GM23338 (cell line): ENCODE measurements at regions not wholly inside any gene's neighbourhood (a gene's known extent, or its start where the extent isn't known, plus 50 kb on each side); places are given as distances from the start of the nearest gene placed in this dataset.

Source experiments
- ATAC-seq: fragments of 200-7000 bp; cut with Tn5 transposase; 3 replicates; pipeline ENCODE4 v1.9.1; 2020
- DNase-seq: peaks from one replicate; pipeline ENCODE4 v3.0.0-alpha.2; 2015; ENCODE audit warnings: low spot score
- H2AFZ ChIP-seq: fragments of 200-600 bp; sonication (generic); 2 replicates; pipeline ENCODE4 v1.8.0; 2016; ENCODE audit warnings: antibody characterized with exemption, mild to moderate bottlenecking, moderate library complexity
- H3F3A ChIP-seq: fragments of 200-600 bp; sonication (generic); replicated peaks from 2 replicates; pipeline ENCODE4 v1.8.0; 2017; ENCODE audit warnings: antibody characterized with exemption, mixed run types, low read depth
- H3K27ac ChIP-seq: fragments of 200-600 bp; sonication (generic); 2 replicates; pipeline ENCODE4 v1.6.1; 2016; ENCODE audit warnings: low read depth
- H3K27me3 ChIP-seq: fragments of 200-600 bp; sonication (generic); 2 replicates; pipeline ENCODE4 v1.8.0; 2016; ENCODE audit warnings: mild to moderate bottlenecking, mixed run types, moderate library complexity; ENCODE audit not compliant: insufficient read depth
- H3K36me3 ChIP-seq: fragments of 200-600 bp; sonication (generic); 2 replicates; pipeline ENCODE4 v1.8.0; 2016; ENCODE audit warnings: mild to moderate bottlenecking; ENCODE audit not compliant: insufficient read depth
- H3K4me1 ChIP-seq: fragments of 200-600 bp; sonication (generic); 2 replicates; pipeline ENCODE4 v1.8.0; 2016; ENCODE audit warnings: mild to moderate bottlenecking, moderate library complexity; ENCODE audit not compliant: insufficient read depth
- H3K4me2 ChIP-seq: fragments of 200-600 bp; sonication (generic); 2 replicates; pipeline ENCODE4 v1.7.1; 2017; ENCODE audit warnings: mixed run types
- H3K4me3 ChIP-seq: fragments of 200-600 bp; sonication (generic); 2 replicates; pipeline ENCODE4 v1.6.1; 2016; ENCODE audit warnings: mixed run types
- H3K79me2 ChIP-seq: fragments of 200-600 bp; sonication (generic); replicated peaks from 2 replicates; pipeline ENCODE4 v1.8.0; 2017; ENCODE audit warnings: mild to moderate bottlenecking; ENCODE audit not compliant: insufficient read depth
- H3K9me2 ChIP-seq: fragments of 200-600 bp; sonication (generic); 2 replicates; pipeline ENCODE4 v1.8.0; 2017; ENCODE audit not compliant: insufficient read depth
- H4K20me1 ChIP-seq: fragments of 200-600 bp; sonication (generic); replicated peaks from 2 replicates; pipeline ENCODE4 v1.8.0; 2017; ENCODE audit warnings: mild to moderate bottlenecking; ENCODE audit not compliant: insufficient read depth
- H3K27ac Mint-ChIP-seq: 2 replicates; pipeline ENCODE4 v1.8.0; 2020; ENCODE audit warnings: inconsistent platforms, mild to moderate bottlenecking, moderate library complexity, mixed read lengths
- H3K27me3 Mint-ChIP-seq: 3 replicates; pipeline ENCODE4 v1.8.0; 2022; ENCODE audit warnings: low read depth, mild to moderate bottlenecking, moderate library complexity, mixed read lengths, inconsistent platforms; ENCODE audit not compliant: insufficient read depth, poor library complexity
- H3K36me3 Mint-ChIP-seq: 3 replicates; pipeline ENCODE4 v1.8.0; 2021; ENCODE audit warnings: low read depth, mild to moderate bottlenecking, inconsistent platforms, moderate library complexity, mixed read lengths
- H3K4me1 Mint-ChIP-seq: 3 replicates; pipeline ENCODE4 v1.8.0; 2020; ENCODE audit warnings: mild to moderate bottlenecking, inconsistent platforms, mixed read lengths
- H3K4me3 Mint-ChIP-seq: 3 replicates; pipeline ENCODE4 v1.8.0; 2021; ENCODE audit warnings: moderate library complexity, mild to moderate bottlenecking, inconsistent platforms, mixed read lengths
- H3K9me3 Mint-ChIP-seq: 3 replicates; pipeline ENCODE4 v1.8.0; 2020; ENCODE audit warnings: moderate library complexity, mild to moderate bottlenecking, inconsistent platforms, mixed read lengths
- ETS1 ChIP-seq: IDR thresholded peaks from 2 replicates; pipeline ENCODE4 v1.6.1; 2016; ENCODE audit warnings: antibody characterized with exemption
- EZH2 ChIP-seq: fragments of 200-600 bp; sonication (generic); IDR thresholded peaks from one replicate; pipeline ENCODE4 v1.8.0; 2017; ENCODE audit warnings: antibody characterized with exemption, mild to moderate bottlenecking, low read depth; ENCODE audit not compliant: unreplicated experiment
- EZH2phosphoT487 ChIP-seq: fragments of 200-600 bp; sonication (generic); IDR thresholded peaks from one replicate; pipeline ENCODE4 v1.8.1; 2018; ENCODE audit warnings: antibody characterized with exemption; ENCODE audit not compliant: unreplicated experiment
- NANOG ChIP-seq: IDR thresholded peaks from 2 replicates; pipeline ENCODE4 v1.6.1; 2016; ENCODE audit warnings: antibody characterized with exemption, borderline replicate concordance
- POLR2AphosphoS5 ChIP-seq: IDR thresholded peaks from 2 replicates; pipeline ENCODE4 v1.6.1; 2016; ENCODE audit warnings: antibody characterized with exemption, low read depth
- ZNF114 ChIP-seq: fragments of 250-450 bp; sonication (Bioruptor Pico); IDR thresholded peaks from 2 replicates; pipeline ENCODE4 v1.5.0; 2020; ENCODE audit warnings: mild to moderate bottlenecking, moderate library complexity
- ZNF331 ChIP-seq: fragments of 250-450 bp; sonication (Bioruptor Pico); IDR thresholded peaks from 2 replicates; pipeline ENCODE4 v1.5.0; 2020; ENCODE audit warnings: low read depth, mild to moderate bottlenecking, moderate library complexity
- ZNF462 ChIP-seq: fragments of 250-450 bp; sonication (Bioruptor Pico); IDR thresholded peaks from 2 replicates; pipeline ENCODE4 v1.5.0; 2020; ENCODE audit warnings: mild to moderate bottlenecking, moderate library complexity

- TF ChIP-seq ZNF462 (CRISPR knock-in tag) (no peak), POLR2AphosphoS5 (no peak), EZH2phosphoT487 (no peak), NANOG (no peak), ZNF331 (CRISPR knock-in tag) (no peak), ETS1 (no peak), ZNF114 (CRISPR knock-in tag) (no peak)
Observed at GRCh38 chr3:87957575-87957974, 101.2 kb downstream of the CGGBP1 start (continued).

GRCh38 chr3:87949879-87950208, 109.0 kb downstream of the CGGBP1 start:
- Mint-ChIP-seq H3K27ac (no peak overlapping the region), H3K36me3 (no peaks in the 10 kb centered on the region), H3K4me3 (no peak overlapping the region), H3K27me3 (no peaks in the 10 kb centered on the region), H3K9me3 (peaks cover 4% of the 10 kb centered on the region; the same call in 1 of the 3 replicates), H3K4me1 (peaks cover 2% of the 10 kb centered on the region; the same call in 1 of the 3 replicates)
- H3F3A ChIP-seq: no peaks in the 10 kb centered on the region
- H3K27me3 ChIP-seq: no peaks in the 10 kb centered on the region
- H4K20me1 ChIP-seq: no peaks in the 10 kb centered on the region
- H3K36me3 ChIP-seq: no peaks in the 10 kb centered on the region
- H3K9me2 ChIP-seq: no peaks in the 10 kb centered on the region
- ATAC-seq: no peak
- no peak overlapping the region for H3K4me3 ChIP-seq
- H3K4me2 ChIP-seq: no peak overlapping the region
- H2AFZ ChIP-seq: peak overlapping the region; percentile 28; the same call in 1 of the 2 replicates
- DNase-seq: no peak
- H3K27ac ChIP-seq: no peak overlapping the region
- no peaks in the 10 kb centered on the region for H3K4me1 ChIP-seq
- TF ChIP-seq POLR2AphosphoS5 (no peak), EZH2 (no peak), ETS1 (no peak)
- H3K79me2 ChIP-seq: no peaks in the 10 kb centered on the region
